Ascending aorta (tissue), 2 donors: ENCODE measurements at regions not wholly inside any gene's neighbourhood (a gene's known extent, or its start where the extent isn't known, plus 50 kb on each side); places are given as distances from the start of the nearest gene placed in this dataset.

Experiments used
- DNase-seq, 2 donors: peaks; one replicate each; pipeline ENCODE4 v3.0.0-alpha.2; 2019; ENCODE audit warnings: low spot score in 2 of 2
- H3K27ac ChIP-seq, 2 donors: fragments of 200-600 bp; sonication (generic); one replicate each; pipeline ENCODE4 v1.5.1; 2016 to 2017; ENCODE audit warnings: mild to moderate bottlenecking in 1 of 2
- H3K27me3 ChIP-seq: fragments of 200-600 bp; sonication (generic); one replicate; pipeline ENCODE4 v1.5.1; 2017
- H3K36me3 ChIP-seq, 2 donors: fragments of 200-600 bp; sonication (generic); one replicate each; pipeline ENCODE4 v1.5.1; 2016
- H3K4me1 ChIP-seq, 2 donors: fragments of 200-600 bp; sonication (generic); one replicate each; pipeline ENCODE4 v1.5.1; 2016 to 2017; ENCODE audit warnings: mild to moderate bottlenecking in 1 of 2
- H3K4me3 ChIP-seq, 2 donors: fragments of 200-600 bp; sonication (generic); one replicate each; pipeline ENCODE4 v1.5.1; 2016 to 2017; ENCODE audit warnings: mild to moderate bottlenecking in 1 of 2
- H3K9me3 ChIP-seq, 2 donors: fragments of 200-600 bp; sonication (generic); one replicate each; pipeline ENCODE4 v1.5.1; 2016
- intact Hi-C: fragments of 100-400 bp; cut with DNase I; formaldehyde crosslinking; loops from one replicate; pipeline ENCODE4 v1.15.1; 2023
- TF ChIP-seq, protein P1 (sequence below), 3 experiments: fragments of 200-600 bp in 2 of 3; fragments of 450-650 bp in 1 of 3; sonication (generic) in 2 of 3; IDR thresholded peaks; one replicate each; pipeline ENCODE4 v1.5.1; 2016 to 2019; ENCODE audit warnings: antibody characterized with exemption in 3 of 3, mild to moderate bottlenecking in 1 of 3, moderate library complexity in 1 of 3

DNA sequence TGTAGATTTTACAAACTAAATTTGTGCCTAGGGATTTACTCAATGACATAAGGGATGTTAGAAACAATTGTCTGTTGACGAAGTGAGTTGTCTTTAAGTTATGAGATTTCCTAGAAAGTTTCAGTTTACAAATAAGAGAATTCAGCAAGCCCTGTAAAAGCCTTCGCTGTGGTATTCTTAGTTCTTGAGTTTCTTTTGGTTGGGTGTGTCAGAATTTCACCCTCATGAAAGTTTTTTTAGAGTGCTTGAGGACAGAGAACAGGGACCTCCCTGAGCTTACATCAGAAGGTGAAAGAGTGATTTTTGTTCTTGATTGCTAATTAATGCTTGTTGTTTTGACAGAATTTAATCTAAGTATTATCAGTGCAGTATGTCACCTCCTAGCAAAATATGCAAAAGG, 2628.2 kb downstream of the ARAP2 start:
- TF ChIP-seq, protein P1, sequence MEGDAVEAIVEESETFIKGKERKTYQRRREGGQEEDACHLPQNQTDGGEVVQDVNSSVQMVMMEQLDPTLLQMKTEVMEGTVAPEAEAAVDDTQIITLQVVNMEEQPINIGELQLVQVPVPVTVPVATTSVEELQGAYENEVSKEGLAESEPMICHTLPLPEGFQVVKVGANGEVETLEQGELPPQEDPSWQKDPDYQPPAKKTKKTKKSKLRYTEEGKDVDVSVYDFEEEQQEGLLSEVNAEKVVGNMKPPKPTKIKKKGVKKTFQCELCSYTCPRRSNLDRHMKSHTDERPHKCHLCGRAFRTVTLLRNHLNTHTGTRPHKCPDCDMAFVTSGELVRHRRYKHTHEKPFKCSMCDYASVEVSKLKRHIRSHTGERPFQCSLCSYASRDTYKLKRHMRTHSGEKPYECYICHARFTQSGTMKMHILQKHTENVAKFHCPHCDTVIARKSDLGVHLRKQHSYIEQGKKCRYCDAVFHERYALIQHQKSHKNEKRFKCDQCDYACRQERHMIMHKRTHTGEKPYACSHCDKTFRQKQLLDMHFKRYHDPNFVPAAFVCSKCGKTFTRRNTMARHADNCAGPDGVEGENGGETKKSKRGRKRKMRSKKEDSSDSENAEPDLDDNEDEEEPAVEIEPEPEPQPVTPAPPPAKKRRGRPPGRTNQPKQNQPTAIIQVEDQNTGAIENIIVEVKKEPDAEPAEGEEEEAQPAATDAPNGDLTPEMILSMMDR (IDR thresholded peaks at IDR 0.05) = no peak
- H3K4me3 ChIP-seq = no peak overlapping the region
- no peaks in the 10 kb centered on the region for H3K9me3 ChIP-seq
- no peaks in the 10 kb centered on the region for H3K36me3 ChIP-seq
- H3K4me1 ChIP-seq = no peaks in the 10 kb centered on the region
- DNase-seq = no peak
- intact Hi-C loops = no loop called here
- no peaks in the 10 kb centered on the region for H3K27me3 ChIP-seq
- no peak overlapping the region for H3K27ac ChIP-seq

DNA sequence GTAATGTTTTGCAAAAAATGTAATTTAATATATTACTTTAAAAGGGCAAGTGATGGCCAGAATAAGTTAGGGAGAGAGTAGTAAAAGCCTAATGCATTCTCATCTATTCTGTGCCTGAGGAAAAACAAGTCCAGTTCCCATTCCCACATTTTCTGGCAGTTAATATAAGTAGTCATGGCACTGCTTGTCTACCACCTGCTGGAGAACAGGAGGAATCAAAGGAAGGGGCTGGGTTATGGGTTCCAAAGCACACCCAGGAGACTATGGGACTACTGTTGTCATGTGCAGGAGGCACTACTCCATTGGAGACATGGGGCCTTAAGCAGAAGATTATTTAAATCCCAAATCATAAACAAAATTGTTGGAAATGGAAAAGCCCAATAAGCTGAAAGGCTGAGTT, 2618.6 kb downstream of the ARAP2 start:
- Histone ChIP-seq H3K36me3 (no peaks in the 10 kb centered on the region), H3K27ac (no peak overlapping the region), H3K9me3 (no peaks in the 10 kb centered on the region), H3K4me1 (no peaks in the 10 kb centered on the region), H3K27me3 (no peaks in the 10 kb centered on the region), H3K4me3 (no peak overlapping the region)
- TF ChIP-seq, protein P1 (IDR thresholded peaks at IDR 0.05) = no peak
- intact Hi-C loops = no loop called here
- DNase-seq = no peak

DNA sequence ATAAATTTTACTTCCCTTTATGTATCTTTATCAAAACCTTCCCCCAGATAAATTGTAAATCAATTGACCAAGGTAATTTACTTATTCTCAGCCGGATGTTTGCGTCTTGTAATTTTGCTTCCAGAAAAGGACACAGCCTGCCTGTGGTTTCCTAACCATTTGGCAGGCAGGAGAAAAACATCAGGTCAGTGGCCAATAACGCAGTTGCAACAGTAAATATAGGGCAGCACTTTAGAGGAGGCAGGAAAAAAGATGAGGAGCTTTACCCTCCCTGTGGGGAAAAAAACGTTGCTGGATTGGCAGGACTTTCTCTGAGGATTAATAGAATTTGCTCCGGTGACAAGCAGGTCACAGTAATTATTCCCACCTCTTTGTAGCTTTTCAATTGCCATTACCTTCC, 2618.1 kb downstream of the ARAP2 start:
- no peak overlapping the region for H3K27ac ChIP-seq
- H3K4me3 ChIP-seq = no peak overlapping the region
- H3K4me1 ChIP-seq = no peaks in the 10 kb centered on the region
- intact Hi-C loops = no loop called here
- no peaks in the 10 kb centered on the region for H3K27me3 ChIP-seq
- no peaks in the 10 kb centered on the region for H3K9me3 ChIP-seq
- DNase-seq = no peak
- TF ChIP-seq, protein P1 (IDR thresholded peaks at IDR 0.05) = no peak
- no peaks in the 10 kb centered on the region for H3K36me3 ChIP-seq

DNA sequence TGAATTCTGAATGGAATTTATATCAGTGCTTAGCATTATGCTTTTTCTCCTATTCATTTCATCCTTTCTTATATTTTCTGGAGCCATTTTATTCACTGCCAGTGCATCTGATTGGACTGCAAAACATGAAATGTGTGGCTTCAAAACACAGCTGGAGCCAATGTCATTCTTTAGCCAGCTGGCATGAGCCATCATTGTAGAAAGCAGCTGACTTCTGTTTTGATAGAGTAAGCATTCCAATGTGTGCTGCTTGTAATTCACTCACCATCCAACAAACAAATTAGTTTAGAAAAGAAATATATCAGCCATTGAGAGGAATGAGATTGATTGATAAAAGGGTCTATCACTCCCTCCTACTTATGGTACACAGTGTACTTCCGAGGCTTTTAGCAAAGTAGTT, 2616.0 kb downstream of the ARAP2 start:
- H3K36me3 ChIP-seq = no peaks in the 10 kb centered on the region
- no peak overlapping the region for H3K4me3 ChIP-seq
- TF ChIP-seq, protein P1 (IDR thresholded peaks at IDR 0.05) = no peak
- H3K27me3 ChIP-seq = no peaks in the 10 kb centered on the region
- intact Hi-C loops = no loop called here
- H3K4me1 ChIP-seq = no peaks in the 10 kb centered on the region
- no peak overlapping the region for H3K27ac ChIP-seq
- no peak for DNase-seq
- H3K9me3 ChIP-seq = no peaks in the 10 kb centered on the region

DNA sequence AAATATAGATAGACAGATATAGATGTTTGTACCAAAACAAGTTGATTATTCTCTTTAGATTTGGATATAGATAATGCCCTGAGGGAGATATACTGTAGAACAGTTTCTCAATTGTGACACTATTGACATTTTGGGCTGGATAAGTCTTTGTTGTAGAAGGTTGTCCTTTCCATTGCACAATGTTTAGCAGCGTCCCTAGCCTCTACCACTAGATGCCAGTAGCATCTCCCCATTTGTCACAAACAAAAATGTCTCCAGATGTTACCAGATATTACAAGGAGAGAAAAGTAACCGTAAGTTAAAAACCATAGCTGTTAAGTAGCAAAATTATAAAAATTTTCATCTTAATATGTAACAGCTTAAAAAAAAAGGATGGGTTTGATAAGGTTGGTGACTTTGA, 2595.3 kb downstream of the ARAP2 start:
- no peaks in the 10 kb centered on the region for H3K36me3 ChIP-seq
- H3K4me1 ChIP-seq = no peaks in the 10 kb centered on the region
- no peak overlapping the region for H3K27ac ChIP-seq
- TF ChIP-seq, protein P1 (IDR thresholded peaks at IDR 0.05) = no peak
- intact Hi-C loops = no loop called here
- H3K9me3 ChIP-seq = no peaks in the 10 kb centered on the region
- no peak overlapping the region for H3K4me3 ChIP-seq
- no peak for DNase-seq
- no peaks in the 10 kb centered on the region for H3K27me3 ChIP-seq

DNA sequence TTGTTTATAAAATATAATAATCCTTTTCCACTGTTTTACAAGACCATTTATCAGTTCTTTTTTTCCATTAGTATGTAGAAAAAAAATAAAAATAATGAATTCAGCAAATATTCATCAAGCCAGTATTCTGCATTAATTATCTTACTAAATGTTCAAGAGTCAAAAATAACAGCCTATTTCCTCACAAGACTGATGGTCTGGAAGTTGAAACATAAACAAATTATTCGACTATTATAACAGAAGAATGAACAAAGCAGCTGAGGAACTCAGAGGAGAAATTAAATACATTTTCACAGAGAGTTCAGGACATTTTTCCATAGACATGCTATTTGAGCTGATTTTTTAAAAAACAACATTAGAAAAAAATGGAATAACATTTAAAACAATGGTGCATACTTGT, 2594.8 kb downstream of the ARAP2 start:
- TF ChIP-seq, protein P1 (IDR thresholded peaks at IDR 0.05) = no peak

More for the DNA sequence above, 2594.8 kb downstream of the ARAP2 start:
- H3K4me1 ChIP-seq = no peaks in the 10 kb centered on the region
- H3K36me3 ChIP-seq = no peaks in the 10 kb centered on the region
- intact Hi-C loops = no loop called here
- DNase-seq = no peak
- H3K27ac ChIP-seq = no peak overlapping the region
- no peaks in the 10 kb centered on the region for H3K9me3 ChIP-seq
- no peaks in the 10 kb centered on the region for H3K27me3 ChIP-seq
- no peak overlapping the region for H3K4me3 ChIP-seq
